CD4-positive, alpha-beta T cell treated with Interleukin-21 for 1 hour (primary cell): ENCODE measurements at regions not wholly inside any gene's neighbourhood (a gene's known extent, or its start where the extent isn't known, plus 50 kb on each side); places are given as distances from the start of the nearest gene placed in this dataset.
A peak's percentile ranks its signal among the peaks of the same experiment; 100 is the strongest.
"Not testable (repeated sequence)": the region's sequence is repeated elsewhere in the genome, so short reads cannot be mapped to it uniquely, and the experiment has no call there.

Source experiments
- DNase-seq: peaks from one replicate; pipeline ENCODE4 v3.0.0-alpha.2; 2020

- DNase-seq, result no peak
Observed at GRCh38 chr6:137788248-137788647, 78.8 kb upstream of the TNFAIP3 start.

- no peak for DNase-seq
Observed at GRCh38 chr6:137791281-137792159, 75.5 kb upstream of the TNFAIP3 start.

- DNase-seq, result no peak
Observed at GRCh38 chr6:137792160-137793033, 74.7 kb upstream of the TNFAIP3 start.

GRCh38 chr6:137793805-137794515 is 73.1 kb upstream of the TNFAIP3 start:
- no peak for DNase-seq

- no peak for DNase-seq
Observed at GRCh38 chr6:137794516-137795201, 72.4 kb upstream of the TNFAIP3 start.

- no peak for DNase-seq
Observed at GRCh38 chr6:137795501-137795900, 71.6 kb upstream of the TNFAIP3 start.

- DNase-seq, result no peak
Observed at GRCh38 chr6:137798261-137798660, 68.8 kb upstream of the TNFAIP3 start.

GRCh38 chr6:137798846-137799245 is 68.2 kb upstream of the TNFAIP3 start:
- peak; percentile 36 for DNase-seq

- DNase-seq, result peak; percentile 89
Observed at GRCh38 chr6:137799950-137800568, 67.0 kb upstream of the TNFAIP3 start.

- no peak for DNase-seq
Observed at GRCh38 chr6:137800762-137801161, 66.3 kb upstream of the TNFAIP3 start.

- DNase-seq, result no peak
Observed at GRCh38 chr6:137801352-137802114, 65.5 kb upstream of the TNFAIP3 start.

GRCh38 chr6:137802408-137803182 is 64.5 kb upstream of the TNFAIP3 start:
- no peak for DNase-seq

- no peak for DNase-seq
Observed at GRCh38 chr6:137804637-137805036, 62.4 kb upstream of the TNFAIP3 start.

- DNase-seq, result no peak
Observed at GRCh38 chr6:137805622-137806021, 61.4 kb upstream of the TNFAIP3 start.

- no peak for DNase-seq
Observed at GRCh38 chr6:137806914-137807682, 60.0 kb upstream of the TNFAIP3 start.

- DNase-seq, result no peak
Observed at GRCh38 chr6:137808191-137808590, 58.9 kb upstream of the TNFAIP3 start.

GRCh38 chr6:137808836-137809315 is 58.2 kb upstream of the TNFAIP3 start:
- no peak for DNase-seq

- DNase-seq, result not testable (repeated sequence)
Observed at GRCh38 chr6:137809895-137810553, 57.0 kb upstream of the TNFAIP3 start.
